Activated CD4-positive, alpha-beta memory T cell treated with anti-CD3 and anti-CD28 coated beads, Interleukin-2, amount 10 ng/mL, durations not matched to agents 7 days and 5 days (primary cell): ENCODE measurements at regions not wholly inside any gene's neighbourhood (a gene's known extent, or its start where the extent isn't known, plus 50 kb on each side); places are given as distances from the start of the nearest gene placed in this dataset.

Experiments
- CTCF ChIA-PET: fragments of 350-600 bp; sonication (Branson Sonifier 250); formaldehyde crosslinking; loops from one replicate; lab custom pipeline; 2021; ENCODE audit warnings: antibody characterized with exemption, inconsistent platforms; lab: Charles Lee
- POLR2A ChIA-PET: fragments of 350-600 bp; sonication (Branson Sonifier 250); formaldehyde crosslinking; loops from one replicate; lab custom pipeline; 2021; ENCODE audit warnings: antibody characterized with exemption; lab: Charles Lee
- DNase-seq: peaks from one replicate; pipeline ENCODE4 v3.0.0-alpha.2; 2020
- H3K27ac Mint-ChIP-seq: one replicate; pipeline ENCODE4 v1.8.0; 2021; ENCODE audit warnings: mild to moderate bottlenecking, mixed read lengths
- H3K27me3 Mint-ChIP-seq: one replicate; pipeline ENCODE4 v1.8.0; 2021; ENCODE audit warnings: mixed read lengths
- H3K36me3 Mint-ChIP-seq: one replicate; pipeline ENCODE4 v1.8.0; 2021; ENCODE audit warnings: low read depth, mixed read lengths
- H3K4me1 Mint-ChIP-seq: one replicate; pipeline ENCODE4 v1.8.0; 2021; ENCODE audit warnings: mixed read lengths
- H3K4me3 Mint-ChIP-seq: one replicate; pipeline ENCODE4 v1.8.0; 2021; ENCODE audit warnings: mild to moderate bottlenecking, mixed read lengths
- H3K9me3 Mint-ChIP-seq: one replicate; pipeline ENCODE4 v1.8.0; 2021; ENCODE audit warnings: mixed read lengths

DNA sequence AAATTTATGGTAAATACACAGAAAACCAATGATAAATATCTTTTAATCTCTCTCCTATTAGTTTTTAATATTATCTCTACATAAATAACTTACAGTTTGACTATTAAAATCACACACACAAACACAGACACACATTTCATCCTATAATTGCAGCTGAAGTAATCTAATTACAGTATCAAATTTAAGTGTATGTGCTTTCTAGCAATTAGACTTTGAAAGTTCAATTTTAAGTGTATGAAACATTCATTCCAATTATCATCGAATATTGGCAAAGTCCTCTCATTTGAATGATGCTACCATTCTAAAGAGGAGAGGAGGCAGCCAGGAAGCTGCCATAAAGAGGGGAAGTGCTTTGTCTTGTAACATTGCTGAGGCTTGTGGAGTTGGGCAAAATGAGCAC is 221.2 kb upstream of the PABPC4L start:
- H3K27ac Mint-ChIP-seq = no peak overlapping the region
- H3K27me3 Mint-ChIP-seq = no peaks in the 10 kb centered on the region
- no peak overlapping the region for H3K4me3 Mint-ChIP-seq
- POLR2A ChIA-PET = no interaction called here
- no peaks in the 10 kb centered on the region for H3K9me3 Mint-ChIP-seq
- no peak for DNase-seq
- no peaks in the 10 kb centered on the region for H3K4me1 Mint-ChIP-seq
- H3K36me3 Mint-ChIP-seq = no peaks in the 10 kb centered on the region
- CTCF ChIA-PET = no interaction called here

- Mint-ChIP-seq H3K4me1 (no peaks in the 10 kb centered on the region), H3K27ac (no peak overlapping the region), H3K36me3 (no peaks in the 10 kb centered on the region), H3K4me3 (no peak overlapping the region), H3K9me3 (no peaks in the 10 kb centered on the region), H3K27me3 (no peaks in the 10 kb centered on the region)
- no peak for DNase-seq
- ChIA-PET CTCF (no interaction called here), POLR2A (no interaction called here)
Measured at GRCh38 chr4:134421734-134422133, 220.1 kb upstream of the PABPC4L start.

DNA sequence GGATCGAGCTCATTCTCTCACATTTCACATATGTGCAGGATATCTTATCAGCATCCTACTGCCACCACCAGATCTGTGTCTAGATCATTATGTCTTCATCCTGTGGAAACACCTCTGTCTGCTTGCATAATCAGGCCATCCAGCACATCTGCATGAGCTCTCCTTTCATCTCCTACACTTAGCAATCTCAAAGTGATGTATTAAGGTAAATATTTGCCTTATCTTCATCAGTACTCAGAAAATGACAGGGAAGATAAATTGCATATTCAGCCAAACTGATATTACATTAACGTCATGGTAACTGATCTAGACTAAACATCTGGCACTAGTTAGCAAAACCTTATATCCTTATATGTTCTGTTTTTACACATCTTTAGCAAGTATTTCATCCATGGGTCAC is 207.3 kb upstream of the PABPC4L start:
- CTCF ChIA-PET = no interaction called here
- H3K27ac Mint-ChIP-seq = no peak overlapping the region

DNA sequence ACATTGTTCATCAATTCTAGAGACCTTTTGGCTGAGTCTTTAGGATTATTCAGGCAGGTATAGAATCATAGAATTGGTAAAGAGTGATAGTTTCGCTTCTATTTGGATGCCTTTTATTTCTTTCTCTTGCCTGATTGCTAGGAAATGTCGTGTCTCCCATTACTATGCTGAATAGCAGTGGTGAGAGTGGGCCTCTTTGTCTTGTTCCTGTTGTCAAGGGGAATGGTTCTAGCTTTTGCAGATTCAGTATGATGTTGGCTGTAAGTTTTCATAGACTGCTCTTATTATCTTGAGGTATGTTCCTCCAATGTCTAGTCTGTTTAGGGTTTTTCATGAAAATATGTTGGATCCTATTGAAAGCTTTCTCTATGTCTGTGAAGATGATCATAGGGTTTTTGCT is 200.2 kb upstream of the PABPC4L start:
- no peaks in the 10 kb centered on the region for H3K36me3 Mint-ChIP-seq
- POLR2A ChIA-PET = no interaction called here
- no peaks in the 10 kb centered on the region for H3K27me3 Mint-ChIP-seq
- CTCF ChIA-PET = no interaction called here
- H3K4me3 Mint-ChIP-seq = no peak overlapping the region
- H3K27ac Mint-ChIP-seq = no peak overlapping the region
- H3K4me1 Mint-ChIP-seq = no peaks in the 10 kb centered on the region
- DNase-seq = no peak
- H3K9me3 Mint-ChIP-seq = peaks cover 12% of the 10 kb centered on the region

More for the DNA sequence above, 207.3 kb upstream of the PABPC4L start:
- Mint-ChIP-seq H3K4me1 (no peaks in the 10 kb centered on the region), H3K4me3 (no peak overlapping the region), H3K36me3 (no peaks in the 10 kb centered on the region), H3K9me3 (no peaks in the 10 kb centered on the region), H3K27me3 (no peaks in the 10 kb centered on the region)
- POLR2A ChIA-PET = no interaction called here
- no peak for DNase-seq

GRCh38 chr4:134393592-134393991 is 192.0 kb upstream of the PABPC4L start:
- ChIA-PET CTCF (no interaction called here), POLR2A (no interaction called here)
- Mint-ChIP-seq H3K4me1 (no peaks in the 10 kb centered on the region), H3K27me3 (no peaks in the 10 kb centered on the region), H3K36me3 (no peaks in the 10 kb centered on the region), H3K4me3 (no peak overlapping the region), H3K9me3 (peaks cover 15% of the 10 kb centered on the region), H3K27ac (no peak overlapping the region)
- DNase-seq = no peak

DNA sequence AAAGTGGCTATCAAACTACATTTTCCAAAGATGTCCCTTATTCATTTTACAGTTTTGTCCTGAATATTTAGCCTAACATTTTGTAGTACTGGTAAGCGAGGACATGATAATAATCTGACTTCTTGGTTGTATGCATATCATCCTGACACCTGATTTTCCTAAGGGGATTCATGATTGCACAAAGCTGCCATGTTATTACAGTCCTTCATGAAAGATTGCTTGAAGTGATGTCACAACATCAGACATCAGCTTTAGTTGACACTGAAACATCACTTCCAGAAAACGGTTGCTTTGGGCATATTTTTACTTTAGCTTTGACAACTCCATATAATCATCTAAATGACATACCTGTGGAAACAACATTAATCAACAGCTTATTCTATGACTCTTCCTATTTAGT is 188.7 kb upstream of the PABPC4L start:
- H3K9me3 Mint-ChIP-seq = peaks cover 5% of the 10 kb centered on the region
- no peaks in the 10 kb centered on the region for H3K4me1 Mint-ChIP-seq
- H3K36me3 Mint-ChIP-seq = no peaks in the 10 kb centered on the region
- DNase-seq = no peak
- no peak overlapping the region for H3K27ac Mint-ChIP-seq
- ChIA-PET CTCF (no interaction called here), POLR2A (no interaction called here)
- H3K4me3 Mint-ChIP-seq = no peak overlapping the region
- H3K27me3 Mint-ChIP-seq = no peaks in the 10 kb centered on the region

- CTCF ChIA-PET = no interaction called here
- Mint-ChIP-seq H3K27ac (no peak overlapping the region), H3K36me3 (no peaks in the 10 kb centered on the region), H3K4me3 (no peak overlapping the region), H3K9me3 (peaks cover 3% of the 10 kb centered on the region), H3K4me1 (no peaks in the 10 kb centered on the region), H3K27me3 (no peaks in the 10 kb centered on the region)
- POLR2A ChIA-PET = no interaction called here
- DNase-seq = no peak
Measured at GRCh38 chr4:134388351-134388750, 186.8 kb upstream of the PABPC4L start.

GRCh38 chr4:134382478-134383227 is 181.1 kb upstream of the PABPC4L start:
- H3K27ac Mint-ChIP-seq = no peak overlapping the region
- ChIA-PET CTCF (no interaction called here), POLR2A (no interaction called here)
- no peak for DNase-seq
- H3K9me3 Mint-ChIP-seq = no peaks in the 10 kb centered on the region
- no peaks in the 10 kb centered on the region for H3K4me1 Mint-ChIP-seq
- no peaks in the 10 kb centered on the region for H3K27me3 Mint-ChIP-seq
- H3K36me3 Mint-ChIP-seq = no peaks in the 10 kb centered on the region
- H3K4me3 Mint-ChIP-seq = no peak overlapping the region

- CTCF ChIA-PET = no interaction called here
Measured at GRCh38 chr4:134375775-134376174, 174.2 kb upstream of the PABPC4L start.

DNA sequence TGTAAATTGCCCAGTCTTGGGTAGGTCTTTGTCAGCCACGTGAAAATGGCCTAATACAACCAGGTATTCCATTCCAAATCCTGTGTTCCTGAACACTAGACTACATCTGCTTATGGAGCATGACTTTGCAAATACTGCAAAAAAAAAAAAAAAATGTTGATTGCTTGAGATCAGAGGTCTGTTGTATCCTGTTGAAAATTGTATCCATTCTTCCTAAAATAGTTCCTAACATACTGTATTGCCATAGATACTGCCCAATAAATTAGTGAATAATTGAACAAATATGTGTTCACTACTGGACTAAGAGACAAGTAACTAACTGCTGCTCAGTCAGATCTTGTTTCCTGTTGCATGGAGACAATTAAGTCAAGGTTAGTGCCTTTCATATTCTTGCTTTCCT is 164.3 kb upstream of the PABPC4L start:
- H3K4me1 Mint-ChIP-seq = no peaks in the 10 kb centered on the region
- no peak overlapping the region for H3K27ac Mint-ChIP-seq
- H3K36me3 Mint-ChIP-seq = no peaks in the 10 kb centered on the region
- no peak overlapping the region for H3K4me3 Mint-ChIP-seq
- no peak for DNase-seq
- ChIA-PET CTCF (no interaction called here), POLR2A (no interaction called here)
- H3K9me3 Mint-ChIP-seq = peaks cover 5% of the 10 kb centered on the region
- H3K27me3 Mint-ChIP-seq = no peaks in the 10 kb centered on the region

More at GRCh38 chr4:134375775-134376174, 174.2 kb upstream of the PABPC4L start:
- POLR2A ChIA-PET = no interaction called here
- H3K4me3 Mint-ChIP-seq = no peak overlapping the region
- H3K27me3 Mint-ChIP-seq = no peaks in the 10 kb centered on the region
- no peak overlapping the region for H3K27ac Mint-ChIP-seq
- H3K36me3 Mint-ChIP-seq = no peaks in the 10 kb centered on the region
- no peaks in the 10 kb centered on the region for H3K4me1 Mint-ChIP-seq
- no peaks in the 10 kb centered on the region for H3K9me3 Mint-ChIP-seq
- no peak for DNase-seq

DNA sequence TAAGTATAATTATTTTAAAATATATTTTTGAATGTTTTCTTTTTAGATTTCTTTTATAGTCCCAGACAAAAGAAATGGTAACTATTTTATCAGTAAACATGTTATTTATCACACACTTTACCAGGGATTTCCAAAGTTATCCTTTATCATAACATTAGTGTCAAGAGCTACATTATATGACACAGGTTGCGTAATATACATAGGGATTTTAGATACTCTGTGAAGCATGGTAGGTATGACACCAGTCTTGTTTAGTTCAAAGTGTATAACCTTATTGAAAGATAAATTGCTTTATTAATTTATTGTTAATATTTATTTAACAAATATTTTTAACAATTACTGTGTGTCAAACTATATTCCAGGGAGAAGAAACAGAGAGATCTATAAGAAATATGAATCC is 163.3 kb upstream of the PABPC4L start:
- no peaks in the 10 kb centered on the region for H3K36me3 Mint-ChIP-seq
- H3K27me3 Mint-ChIP-seq = no peaks in the 10 kb centered on the region
- no peak for DNase-seq
- H3K27ac Mint-ChIP-seq = no peak overlapping the region
- H3K4me3 Mint-ChIP-seq = no peak overlapping the region
- no peaks in the 10 kb centered on the region for H3K4me1 Mint-ChIP-seq
- POLR2A ChIA-PET = no interaction called here
- CTCF ChIA-PET = no interaction called here
- peaks cover 6% of the 10 kb centered on the region for H3K9me3 Mint-ChIP-seq

- no peak overlapping the region for H3K27ac Mint-ChIP-seq
- H3K27me3 Mint-ChIP-seq = no peaks in the 10 kb centered on the region
- POLR2A ChIA-PET = no interaction called here
- no peaks in the 10 kb centered on the region for H3K4me1 Mint-ChIP-seq
- CTCF ChIA-PET = no interaction called here
- no peak overlapping the region for H3K4me3 Mint-ChIP-seq
- no peak for DNase-seq
- H3K36me3 Mint-ChIP-seq = no peaks in the 10 kb centered on the region
- H3K9me3 Mint-ChIP-seq = peaks cover 9% of the 10 kb centered on the region
Measured at GRCh38 chr4:134345244-134345643, 143.7 kb upstream of the PABPC4L start.

DNA sequence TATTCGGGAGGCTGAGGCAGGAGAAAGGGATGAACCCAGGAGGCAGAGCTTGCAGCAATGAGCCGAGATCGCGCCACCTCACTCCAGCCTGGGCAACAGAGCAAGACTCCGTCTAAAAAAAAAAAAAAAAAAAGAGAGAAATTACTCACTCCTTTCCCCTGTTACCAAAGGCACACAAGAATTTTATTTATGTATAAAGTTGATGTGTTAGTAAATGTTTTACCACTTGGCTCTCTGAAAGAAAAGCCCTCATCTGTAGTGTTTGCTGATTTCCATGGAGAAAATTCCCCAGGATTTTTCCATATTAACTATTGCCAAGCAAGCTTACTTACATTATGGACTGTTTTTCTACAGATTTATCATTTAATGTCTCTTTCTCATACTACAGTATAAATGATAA is 142.1 kb upstream of the PABPC4L start:
- POLR2A ChIA-PET = no interaction called here
- H3K9me3 Mint-ChIP-seq = peaks cover 11% of the 10 kb centered on the region
- no peak overlapping the region for H3K4me3 Mint-ChIP-seq
- H3K27me3 Mint-ChIP-seq = no peaks in the 10 kb centered on the region
- DNase-seq = no peak
- no peaks in the 10 kb centered on the region for H3K36me3 Mint-ChIP-seq
- no peak overlapping the region for H3K27ac Mint-ChIP-seq
- no peaks in the 10 kb centered on the region for H3K4me1 Mint-ChIP-seq
- CTCF ChIA-PET = no interaction called here

DNA sequence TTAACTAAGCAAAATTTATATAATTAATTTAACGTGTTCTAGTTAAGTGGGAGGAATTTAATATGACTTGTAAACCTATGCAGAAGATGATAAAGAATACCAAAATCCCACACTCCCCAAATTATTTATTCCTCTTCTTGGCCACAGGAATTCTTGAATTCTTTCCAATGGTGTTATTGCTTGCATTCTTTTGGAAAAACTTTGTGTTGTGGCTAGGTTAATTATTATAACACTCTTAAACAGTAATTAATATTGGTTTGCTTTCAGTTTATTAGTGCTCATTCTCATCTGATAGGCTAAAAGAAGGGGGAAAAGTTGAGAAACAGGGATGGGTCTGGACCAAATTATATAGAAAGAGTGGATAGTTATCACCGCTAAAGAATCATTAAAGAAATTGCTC is 141.5 kb upstream of the PABPC4L start:
- DNase-seq = no peak
- Mint-ChIP-seq H3K27ac (no peak overlapping the region), H3K36me3 (no peaks in the 10 kb centered on the region), H3K27me3 (no peaks in the 10 kb centered on the region), H3K4me1 (no peaks in the 10 kb centered on the region), H3K9me3 (peaks cover 11% of the 10 kb centered on the region), H3K4me3 (no peak overlapping the region)
- CTCF ChIA-PET = no interaction called here
- POLR2A ChIA-PET = no interaction called here
